ENCODE measurements at regions not wholly inside any gene's neighbourhood (a gene's known extent, or its start where the extent isn't known, plus 50 kb on each side); places are given as distances from the start of the nearest gene placed in this dataset.

GRCh38 chr7:46428295-46428694, 507.2 kb upstream of the IGFBP3 start:
- Histone ChIP-seq H3K4me3 (no peak overlapping the region), H3K27ac (no peak overlapping the region), H3K4me1 (no peaks in the 10 kb centered on the region), H4K20me1 (no peaks in the 10 kb centered on the region), H3K36me3 (no peaks in the 10 kb centered on the region), H3K4me2 (no peak overlapping the region), H3K27me3 (no peaks in the 10 kb centered on the region), H3K9me3 (replicated peaks in 1 of 11) (peaks cover 0 to 7% (median 0%) of the 10 kb centered on the region in 11 experiments; a peak in 4 of 22 replicates), H3K9ac (no peak overlapping the region)
- no peak for TF ChIP-seq Cebpa-rat (IDR thresholded peaks at IDR 0.05)

DNA sequence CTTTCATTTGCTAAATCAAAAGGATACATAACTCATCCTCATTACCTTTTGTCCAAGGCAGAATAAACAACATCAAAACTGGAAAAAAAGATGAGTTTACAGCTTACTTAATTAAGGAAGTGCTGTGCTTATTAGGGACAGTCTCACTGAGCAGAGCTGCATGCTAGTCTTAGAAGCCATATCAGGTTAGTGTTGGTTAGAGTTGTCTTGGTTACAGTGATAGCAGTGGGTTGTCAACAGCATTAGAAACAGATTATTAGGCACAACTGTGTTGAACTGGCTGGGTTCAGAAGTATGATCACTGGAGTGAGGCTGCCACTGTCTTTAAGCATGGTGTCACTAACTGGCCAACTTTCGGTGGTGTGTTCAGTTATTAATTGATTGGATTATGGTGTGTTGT, 503.9 kb upstream of the IGFBP3 start:
- H3K27ac ChIP-seq, result no peak overlapping the region
- no peak overlapping the region for H3K9ac ChIP-seq
- TF ChIP-seq Cebpa-rat (IDR thresholded peaks at IDR 0.05), result no peak
- H3K27me3 ChIP-seq, result no peaks in the 10 kb centered on the region
- no peaks in the 10 kb centered on the region for H4K20me1 ChIP-seq
- no peaks in the 10 kb centered on the region for H3K4me1 ChIP-seq
- no peak overlapping the region for H3K4me3 ChIP-seq
- H3K4me2 ChIP-seq, result no peak overlapping the region
- peaks cover 0 to 4% (median 0%) of the 10 kb centered on the region in 11 experiments; a peak in 4 of 22 replicates for H3K9me3 ChIP-seq (replicated peaks in 1 of 11)
- H3K36me3 ChIP-seq, result no peaks in the 10 kb centered on the region

DNA sequence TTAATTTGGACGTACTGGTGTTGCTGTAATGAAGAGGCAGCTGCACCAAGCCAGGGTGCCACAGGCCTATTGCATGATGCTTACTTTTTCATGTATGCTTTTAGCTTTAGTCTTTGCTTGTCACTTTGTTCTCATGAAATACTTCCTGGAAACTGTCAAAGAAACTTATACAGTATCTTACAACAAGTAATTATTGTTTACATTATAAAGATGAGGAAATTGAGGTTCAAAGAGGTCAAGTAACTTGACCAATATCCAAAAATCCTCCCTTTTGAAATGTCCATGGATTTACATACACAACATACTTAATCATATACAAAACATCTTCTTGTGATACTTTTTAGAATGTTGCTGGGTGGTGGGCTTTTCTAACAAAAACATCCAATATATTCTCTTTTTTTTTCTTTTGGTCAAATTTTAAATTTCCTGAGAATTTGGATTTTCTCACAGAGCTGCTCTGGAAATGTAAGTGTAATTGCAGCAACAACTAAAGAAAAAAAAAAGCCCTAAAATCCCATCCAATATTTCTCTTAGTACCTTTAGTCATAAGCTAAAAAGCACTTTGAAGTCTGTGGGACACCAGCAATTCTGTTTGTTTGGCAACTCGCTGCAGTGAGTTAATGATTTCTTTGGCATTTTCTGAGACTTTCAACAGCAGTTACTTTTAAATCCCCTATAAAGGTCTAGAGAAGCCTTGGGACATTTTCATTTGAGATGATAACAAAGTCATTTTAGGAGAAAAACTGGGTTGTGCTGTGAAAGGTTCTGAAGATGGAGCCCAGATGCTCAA, 500.6 kb upstream of the IGFBP3 start:
- H3K36me3 ChIP-seq, result no peaks in the 10 kb centered on the region
- H3K4me2 ChIP-seq, result no peak overlapping the region
- no peaks in the 10 kb centered on the region for H3K4me1 ChIP-seq
- H3K27ac ChIP-seq, result no peak overlapping the region
- no peaks in the 10 kb centered on the region; a peak in 1 of 22 replicates for H3K9me3 ChIP-seq (replicated peaks in 1 of 11)
- no peaks in the 10 kb centered on the region for H3K27me3 ChIP-seq
- no peak overlapping the region for H3K4me3 ChIP-seq
- H3K9ac ChIP-seq, result no peak overlapping the region
- H4K20me1 ChIP-seq, result no peaks in the 10 kb centered on the region
- no peak for TF ChIP-seq Cebpa-rat (IDR thresholded peaks at IDR 0.05)

GRCh38 chr7:46414946-46415345, 493.9 kb upstream of the IGFBP3 start:
- TF ChIP-seq Cebpa-rat (IDR thresholded peaks at IDR 0.05), result no peak
- H3K27me3 ChIP-seq, result no peaks in the 10 kb centered on the region
- H3K36me3 ChIP-seq, result no peaks in the 10 kb centered on the region
- no peak overlapping the region for H3K27ac ChIP-seq
- no peaks in the 10 kb centered on the region for H3K4me1 ChIP-seq
- H4K20me1 ChIP-seq, result no peaks in the 10 kb centered on the region
- H3K4me3 ChIP-seq, result no peak overlapping the region
- no peak overlapping the region for H3K4me2 ChIP-seq
- no peak overlapping the region for H3K9ac ChIP-seq
- no peaks in the 10 kb centered on the region for H3K9me3 ChIP-seq (replicated peaks in 1 of 11)

DNA sequence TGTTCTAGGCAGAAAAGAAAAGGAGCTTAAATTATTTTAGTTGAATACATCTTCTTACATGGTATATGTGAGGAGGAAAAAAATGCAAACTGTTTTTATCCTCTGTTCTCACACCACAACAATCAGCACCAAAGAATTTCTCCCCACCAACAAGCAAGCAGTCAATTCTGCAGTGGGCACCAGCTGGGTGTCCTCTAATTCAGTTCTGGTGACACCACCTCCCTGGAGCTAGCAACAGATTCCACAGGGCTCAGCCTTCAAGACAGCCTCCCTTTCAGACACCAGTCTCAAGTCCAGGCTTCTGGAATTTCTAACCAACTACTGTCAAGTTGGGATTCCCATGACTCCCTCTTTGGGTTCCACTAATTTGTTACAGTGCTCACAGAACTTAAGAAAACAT, 490.2 kb upstream of the IGFBP3 start:
- TF ChIP-seq Cebpa-rat (IDR thresholded peaks at IDR 0.05), result no peak

DNA sequence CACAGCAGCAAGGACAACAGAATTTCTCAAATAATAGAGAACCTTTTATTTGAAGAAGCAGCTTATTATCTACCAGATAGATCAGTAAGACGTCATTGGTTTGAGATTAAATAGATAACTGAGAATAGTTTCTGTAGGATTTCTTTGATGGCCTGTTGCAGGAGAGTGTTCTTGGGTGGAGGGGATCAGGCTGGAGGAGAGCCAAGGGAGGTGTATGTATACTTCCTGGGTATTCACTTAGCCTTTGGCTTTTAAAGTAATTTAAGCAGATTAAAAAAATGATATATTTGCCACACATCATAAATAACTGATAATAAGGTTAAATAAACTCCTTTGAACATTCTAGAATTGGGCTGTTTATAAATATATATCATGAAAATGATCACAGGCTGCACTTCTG, 486.1 kb upstream of the IGFBP3 start:
- H3K4me1 ChIP-seq, result no peaks in the 10 kb centered on the region; a peak in 1 of 20 replicates
- H3K36me3 ChIP-seq, result no peaks in the 10 kb centered on the region
- H3K4me2 ChIP-seq, result no peak overlapping the region
- no peaks in the 10 kb centered on the region for H4K20me1 ChIP-seq
- H3K27ac ChIP-seq, result no peak overlapping the region
- no peak overlapping the region for H3K9ac ChIP-seq
- peaks cover 0 to 3% (median 2%) of the 10 kb centered on the region in 11 experiments; a peak in 11 of 22 replicates for H3K9me3 ChIP-seq (replicated peaks in 1 of 11)
- H3K27me3 ChIP-seq, result no peaks in the 10 kb centered on the region
- no peak overlapping the region for H3K4me3 ChIP-seq
- no peak for TF ChIP-seq Cebpa-rat (IDR thresholded peaks at IDR 0.05)

More for the DNA sequence above, 490.2 kb upstream of the IGFBP3 start:
- H3K4me3 ChIP-seq, result no peak overlapping the region
- no peak overlapping the region for H3K4me2 ChIP-seq
- no peak overlapping the region for H3K9ac ChIP-seq
- no peaks in the 10 kb centered on the region for H3K36me3 ChIP-seq
- no peaks in the 10 kb centered on the region for H3K4me1 ChIP-seq
- no peaks in the 10 kb centered on the region for H3K27me3 ChIP-seq
- H3K9me3 ChIP-seq (replicated peaks in 1 of 11), result no peaks in the 10 kb centered on the region
- no peaks in the 10 kb centered on the region for H4K20me1 ChIP-seq
- H3K27ac ChIP-seq, result no peak overlapping the region

DNA sequence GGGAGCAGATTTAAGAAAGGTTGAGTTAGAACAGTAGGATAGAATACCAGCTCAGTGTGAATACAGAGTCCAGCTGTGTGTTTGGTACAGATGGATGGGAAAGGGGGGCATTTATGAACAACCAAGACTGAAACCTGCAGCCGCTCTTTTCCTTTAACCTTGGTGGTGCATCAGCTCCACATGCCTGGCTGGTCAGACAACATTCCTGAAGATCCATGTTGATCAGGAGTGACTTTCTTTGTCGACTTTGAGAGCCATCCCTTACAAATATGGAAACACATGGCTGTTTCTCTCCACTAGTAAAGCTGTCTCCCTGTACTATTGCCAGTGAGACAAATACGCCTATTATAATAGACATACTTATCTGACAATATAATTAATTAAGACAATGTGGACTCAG, 476.5 kb upstream of the IGFBP3 start:
- H3K36me3 ChIP-seq, result no peaks in the 10 kb centered on the region
- no peaks in the 10 kb centered on the region for H4K20me1 ChIP-seq
- no peaks in the 10 kb centered on the region for H3K4me1 ChIP-seq
- TF ChIP-seq Cebpa-rat (IDR thresholded peaks at IDR 0.05), result no peak
- H3K4me3 ChIP-seq, result no peak overlapping the region
- no peak overlapping the region for H3K27ac ChIP-seq
- no peaks in the 10 kb centered on the region for H3K27me3 ChIP-seq
- H3K9me3 ChIP-seq (replicated peaks in 1 of 11), result peaks cover 13 to 23% (median 19%) of the 10 kb centered on the region in 11 experiments
- no peak overlapping the region for H3K4me2 ChIP-seq
- H3K9ac ChIP-seq, result no peak overlapping the region

DNA sequence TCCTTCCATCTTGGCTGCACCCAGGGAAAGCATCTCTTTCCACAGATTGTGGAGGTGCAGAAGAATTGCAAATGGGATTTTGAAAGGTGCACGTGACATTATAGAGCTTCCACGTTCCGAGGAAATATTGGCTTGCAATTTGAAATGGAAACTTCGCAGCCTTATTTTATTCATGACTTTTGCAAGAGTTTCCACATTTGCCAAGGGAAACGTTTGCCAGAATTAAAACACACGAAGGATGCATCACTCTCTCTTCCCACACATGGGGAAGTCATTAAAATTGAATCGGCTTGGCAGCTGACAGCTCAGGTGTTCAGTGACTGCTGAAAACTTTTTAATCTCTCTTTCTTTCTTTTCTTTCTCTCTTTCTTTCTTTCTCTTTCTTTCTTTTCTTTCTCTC, 475.4 kb upstream of the IGFBP3 start:
- no peak overlapping the region for H3K27ac ChIP-seq
- H4K20me1 ChIP-seq, result no peaks in the 10 kb centered on the region
- no peak for TF ChIP-seq Cebpa-rat (IDR thresholded peaks at IDR 0.05)
- H3K4me1 ChIP-seq, result no peaks in the 10 kb centered on the region
- no peak overlapping the region for H3K4me3 ChIP-seq
- H3K27me3 ChIP-seq, result no peaks in the 10 kb centered on the region
- H3K36me3 ChIP-seq, result no peaks in the 10 kb centered on the region
- no peak overlapping the region for H3K9ac ChIP-seq
- no peak overlapping the region for H3K4me2 ChIP-seq
- peaks cover 10 to 14% (median 10%) of the 10 kb centered on the region in 11 experiments for H3K9me3 ChIP-seq (replicated peaks in 1 of 11)

DNA sequence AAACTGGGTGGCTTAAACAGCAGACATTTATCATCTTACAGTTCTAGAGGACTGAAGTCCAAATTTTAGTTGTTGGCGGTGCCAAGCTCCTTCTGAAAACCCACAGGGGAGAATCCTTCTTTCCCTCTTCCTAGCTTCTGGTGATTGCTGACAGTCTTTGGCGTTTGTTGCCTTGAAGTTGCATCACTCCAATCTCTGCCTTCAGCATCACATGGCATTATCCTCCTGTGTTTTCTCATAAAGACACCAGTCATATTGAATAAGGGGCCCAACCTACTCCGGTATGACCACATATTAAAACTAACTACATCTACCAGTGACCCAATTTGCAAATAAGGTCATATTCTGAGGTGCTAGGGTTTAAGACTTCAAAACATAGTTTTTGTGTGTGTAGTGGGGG, 472.1 kb upstream of the IGFBP3 start:
- H3K4me1 ChIP-seq, result no peaks in the 10 kb centered on the region
- H3K27me3 ChIP-seq, result no peaks in the 10 kb centered on the region
- H3K4me2 ChIP-seq, result no peak overlapping the region
- TF ChIP-seq Cebpa-rat (IDR thresholded peaks at IDR 0.05), result no peak
- no peak overlapping the region for H3K27ac ChIP-seq
- H3K4me3 ChIP-seq, result no peak overlapping the region
- H4K20me1 ChIP-seq, result no peaks in the 10 kb centered on the region
- H3K9me3 ChIP-seq (replicated peaks in 1 of 11), result 0 out of 22 replicates have a peak, but pooled peaks cover 0 to 4% (median 0%) of the 10 kb centered on the region in 11 experiments
- no peak overlapping the region for H3K9ac ChIP-seq
- H3K36me3 ChIP-seq, result no peaks in the 10 kb centered on the region
